Cardiac fibroblast (primary cell): ENCODE measurements at regions not wholly inside any gene's neighbourhood (a gene's known extent, or its start where the extent isn't known, plus 50 kb on each side); places are given as distances from the start of the nearest gene placed in this dataset.

Experiments
- DNase-seq, 2 donors: peaks; one replicate each; pipeline versions ENCODE4 v3.0.0 to v3.0.0-alpha.2; 2010; ENCODE audit warnings: low read depth in 2 of 2
- H3K4me3 ChIP-seq, 2 donors: replicated peaks in 1 of 2; 1 replicate in 1 of 2; 2 replicates in 1 of 2; pipeline ENCODE4 v1.5.1; 2011; ENCODE audit warnings: low read depth in 2 of 2, low read length in 2 of 2, mild to moderate bottlenecking in 2 of 2, moderate library complexity in 1 of 2
- CTCF ChIP-seq: IDR thresholded peaks from one replicate; pipeline ENCODE4 v1.5.1; 2011; ENCODE audit warnings: low read depth, mild to moderate bottlenecking, low read length, inconsistent platforms

- no peak for TF ChIP-seq CTCF
- H3K4me3 ChIP-seq = no peak overlapping the region
- DNase-seq = no peak
Measured at GRCh38 chr6:141501616-141502015, 631.1 kb upstream of the GJE1 start.

GRCh38 chr6:141498977-141499376 lies 633.7 kb upstream of the GJE1 start:
- H3K4me3 ChIP-seq = no peak overlapping the region
- DNase-seq = peak in 1 of 2 donors; percentile 74
- no peak for TF ChIP-seq CTCF

DNA sequence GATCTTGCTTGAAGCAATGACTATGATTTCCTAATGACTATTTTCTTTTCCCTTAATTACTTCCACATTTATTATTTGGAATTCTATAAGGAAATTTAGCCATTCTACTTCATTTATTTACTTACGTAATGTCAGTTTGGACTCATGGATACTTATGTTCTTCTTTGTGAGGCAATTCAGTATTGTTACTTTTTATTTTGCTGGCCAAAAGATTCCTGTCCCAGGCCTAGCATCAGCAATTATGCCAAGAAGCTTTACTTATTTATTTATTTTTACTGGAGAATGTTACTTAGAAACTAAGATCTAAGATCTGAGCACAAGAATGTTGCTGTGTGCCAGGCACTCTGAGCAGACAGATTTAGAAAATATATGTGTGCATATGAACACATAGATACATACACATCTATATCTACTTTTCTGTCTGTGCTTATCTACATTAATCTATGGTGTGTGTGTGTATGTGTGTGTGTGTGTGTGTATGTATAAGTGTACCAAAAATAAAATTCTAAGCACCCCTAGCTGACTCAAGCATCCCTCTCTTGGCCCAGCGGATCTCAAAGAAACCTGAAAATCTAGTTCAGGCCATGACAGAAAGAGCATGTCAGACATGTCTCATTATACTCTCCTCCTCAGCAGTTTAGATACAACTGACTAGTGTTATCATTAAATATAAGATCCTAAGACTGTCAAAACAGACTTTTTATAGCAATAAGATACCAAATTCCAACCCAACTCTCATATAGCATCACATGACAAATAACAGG lies 640.0 kb upstream of the GJE1 start:
- no peak for DNase-seq
- H3K4me3 ChIP-seq = no peak overlapping the region
- no peak for TF ChIP-seq CTCF

GRCh38 chr6:141491684-141492083 lies 641.0 kb upstream of the GJE1 start:
- DNase-seq = no peak
- no peak overlapping the region for H3K4me3 ChIP-seq
- no peak for TF ChIP-seq CTCF

DNA sequence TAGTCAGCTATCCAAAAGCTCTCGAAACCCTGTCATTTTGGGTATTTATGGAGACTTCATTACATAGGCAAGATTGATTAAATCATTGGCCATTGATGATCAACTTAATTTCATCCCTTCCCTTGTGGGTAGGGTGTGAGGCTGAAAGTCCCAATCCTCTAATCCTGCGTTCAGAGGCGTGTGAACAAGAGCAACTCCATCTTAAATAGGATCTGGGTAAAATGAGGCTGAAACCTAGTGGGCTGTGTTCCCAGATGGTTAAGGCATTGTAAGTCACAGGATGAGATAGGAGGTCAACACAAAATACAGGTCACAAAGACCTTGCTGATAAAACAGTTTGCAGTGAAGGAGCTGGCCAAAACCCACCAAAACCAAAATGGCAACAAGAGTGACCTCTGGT lies 641.7 kb upstream of the GJE1 start:
- no peak overlapping the region for H3K4me3 ChIP-seq
- no peak for TF ChIP-seq CTCF
- DNase-seq = no peak

DNA sequence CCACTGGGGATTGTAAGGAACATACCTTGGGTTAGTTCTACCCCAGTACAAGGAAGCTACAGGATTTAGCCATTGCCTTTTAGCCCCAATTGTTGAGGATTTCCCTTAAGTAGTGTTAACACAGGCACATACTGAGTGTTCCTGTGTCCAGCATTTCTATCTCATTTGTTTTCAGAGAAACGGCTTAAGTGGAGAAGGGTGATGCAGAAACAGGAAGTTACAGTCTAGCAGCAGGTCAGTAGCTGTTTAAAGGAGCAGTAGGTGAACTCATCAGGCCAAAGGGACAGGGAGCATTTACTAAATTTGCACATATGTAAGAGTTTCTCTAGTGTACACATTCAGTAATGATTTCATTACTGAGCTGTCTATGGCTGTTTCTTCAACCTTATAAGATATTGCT lies 644.2 kb upstream of the GJE1 start:
- no peak overlapping the region for H3K4me3 ChIP-seq
- DNase-seq = peak in 1 of 2 donors; percentile 65
- no peak for TF ChIP-seq CTCF

GRCh38 chr6:141486942-141487341 lies 645.8 kb upstream of the GJE1 start:
- no peak for TF ChIP-seq CTCF
- no peak overlapping the region for H3K4me3 ChIP-seq
- peak in 1 of 2 donors; percentile 13 for DNase-seq
